Common myeloid progenitor, CD34-positive (primary cell): ENCODE measurements at regions not wholly inside any gene's neighbourhood (a gene's known extent, or its start where the extent isn't known, plus 50 kb on each side); places are given as distances from the start of the nearest gene placed in this dataset.
A peak's percentile ranks its signal among the peaks of the same experiment; 100 is the strongest.

ENCODE experiments used
- CTCF ChIA-PET: fragments of 350-600 bp; sonication (Branson Sonifier 250); formaldehyde crosslinking; loops from one replicate; lab custom pipeline; 2021; ENCODE audit warnings: antibody characterized with exemption; lab: Charles Lee
- POLR2A ChIA-PET: fragments of 350-600 bp; sonication (Branson Sonifier 250); formaldehyde crosslinking; loops from one replicate; lab custom pipeline; 2021; ENCODE audit warnings: antibody characterized with exemption; lab: Charles Lee
- DNase-seq, 3 donors: peaks; one replicate each; pipeline versions ENCODE4 v3.0.0 to v3.0.0-alpha.2; 2013
- H3K27ac ChIP-seq, 2 experiments: 1 replicate in 1 of 2; 2 replicates in 1 of 2; pipeline ENCODE4 v1.7.0; 2013; ENCODE audit warnings: inconsistent platforms in 2 of 2, low read length in 2 of 2, mild to moderate bottlenecking in 2 of 2, low read depth in 1 of 2, moderate library complexity in 1 of 2; ENCODE audit not compliant: severe bottlenecking in 2 of 2, insufficient read depth in 1 of 2, poor library complexity in 1 of 2
- H3K27me3 ChIP-seq, 5 experiments: replicated peaks in 2 of 5; 1 replicate in 3 of 5; 2 replicates in 2 of 5; pipeline versions ENCODE4 v1.6.1 to v1.7.0; 2013; ENCODE audit warnings: low read length in 4 of 5, mild to moderate bottlenecking in 2 of 5, moderate library complexity in 2 of 5, inconsistent platforms in 1 of 5; ENCODE audit not compliant: insufficient read depth in 5 of 5, control insufficient read depth in 4 of 5
- H3K36me3 ChIP-seq, 4 experiments: 1 replicate in 2 of 4; 2 replicates in 2 of 4; pipeline versions ENCODE4 v1.6.1 to v1.7.0; 2013; ENCODE audit warnings: low read length in 3 of 4, control low read depth in 1 of 4, mild to moderate bottlenecking in 1 of 4; ENCODE audit not compliant: control insufficient read depth in 4 of 4, insufficient read depth in 4 of 4
- H3K4me1 ChIP-seq, 4 experiments: 1 replicate in 3 of 4; 2 replicates in 1 of 4; pipeline versions ENCODE4 v1.6.1 to v1.7.1; 2013; ENCODE audit warnings: low read length in 3 of 4, mild to moderate bottlenecking in 3 of 4, control low read depth in 1 of 4, inconsistent platforms in 1 of 4, moderate library complexity in 1 of 4; ENCODE audit not compliant: control insufficient read depth in 4 of 4, insufficient read depth in 4 of 4; ENCODE audit errors: control extremely low read depth in 1 of 4
- H3K4me3 ChIP-seq, 7 experiments: 1 replicate in 4 of 7; 2 replicates in 3 of 7; pipeline versions ENCODE4 v1.5.1 to v1.7.0; 2013; ENCODE audit warnings: mild to moderate bottlenecking in 7 of 7, low read length in 6 of 7, moderate library complexity in 6 of 7, inconsistent platforms in 2 of 7, low read depth in 2 of 7, control low read depth in 1 of 7; ENCODE audit not compliant: insufficient read depth in 4 of 7, control insufficient read depth in 1 of 7; ENCODE audit errors: extremely low read depth in 1 of 7
- H3K9me3 ChIP-seq, 5 experiments: 1 replicate in 4 of 5; 2 replicates in 1 of 5; pipeline versions ENCODE4 v1.6.1 to v1.7.1; 2013; ENCODE audit warnings: low read length in 4 of 5, mild to moderate bottlenecking in 2 of 5, inconsistent platforms in 1 of 5, low read depth in 1 of 5, moderate library complexity in 1 of 5; ENCODE audit not compliant: control insufficient read depth in 4 of 5, insufficient read depth in 2 of 5; ENCODE audit errors: control extremely low read depth in 1 of 5
- whole genome bisulfite sequencing: methylation state at CpG from one replicate; pipeline ENCODE4 v1.1.5; 2013; ENCODE audit not compliant: insufficient coverage; 5-methylcytosine and 5-hydroxymethylcytosine counted together

GRCh38 chr15:47846876-47847275 is 129.6 kb downstream of the SEMA6D start:
- no peaks in the 10 kb centered on the region for H3K4me1 ChIP-seq
- no peaks in the 10 kb centered on the region for H3K9me3 ChIP-seq
- CTCF ChIA-PET, result no interaction called here
- POLR2A ChIA-PET, result no interaction called here
- H3K27ac ChIP-seq, result no peak overlapping the region
- DNase-seq, result no peak
- 100% methylated on average over 3 of the region's 3 CpGs for WGBS
- no peaks in the 10 kb centered on the region for H3K36me3 ChIP-seq
- H3K4me3 ChIP-seq, result no peak overlapping the region
- H3K27me3 ChIP-seq, result no peaks in the 10 kb centered on the region

- ChIA-PET CTCF (no interaction called here), POLR2A (no interaction called here)
- WGBS, result 100% methylated on average over 5 of the region's 5 CpGs
- no peak overlapping the region for H3K27ac ChIP-seq
- peaks cover 3 to 15% (median 9%) of the 10 kb centered on the region in 4 experiments for H3K4me1 ChIP-seq
- H3K36me3 ChIP-seq, result no peaks in the 10 kb centered on the region
- no peaks in the 10 kb centered on the region for H3K27me3 ChIP-seq
- DNase-seq, result no peak
- no peaks in the 10 kb centered on the region for H3K9me3 ChIP-seq
- H3K4me3 ChIP-seq, result no peak overlapping the region
Measured at GRCh38 chr15:47856071-47856470, 138.8 kb downstream of the SEMA6D start.

- Histone ChIP-seq H3K9me3 (no peaks in the 10 kb centered on the region), H3K4me1 (peaks cover 3 to 15% (median 9%) of the 10 kb centered on the region in 4 experiments), H3K36me3 (no peaks in the 10 kb centered on the region), H3K27ac (no peak overlapping the region), H3K4me3 (no peak overlapping the region), H3K27me3 (no peaks in the 10 kb centered on the region)
- POLR2A ChIA-PET, result no interaction called here
- DNase-seq, result no peak
- CTCF ChIA-PET, result no interaction called here
- 94% methylated on average over 4 of the region's 5 CpGs for WGBS
Measured at GRCh38 chr15:47857014-47857775, 139.9 kb downstream of the SEMA6D start.

- Histone ChIP-seq H3K4me1 (peaks cover 3 to 15% (median 9%) of the 10 kb centered on the region in 4 experiments), H3K9me3 (no peaks in the 10 kb centered on the region), H3K27ac (no peak overlapping the region), H3K36me3 (no peaks in the 10 kb centered on the region), H3K27me3 (no peaks in the 10 kb centered on the region), H3K4me3 (no peak overlapping the region)
- ChIA-PET CTCF (no interaction called here), POLR2A (no interaction called here)
- DNase-seq, result peak; percentile 25 to 80 (median 67)
- WGBS, result 0% methylated on average over 2 of the region's 3 CpGs
Measured at GRCh38 chr15:47857776-47858167, 140.5 kb downstream of the SEMA6D start.

GRCh38 chr15:47861111-47861903 is 144.0 kb downstream of the SEMA6D start:
- H3K27ac ChIP-seq, result no peak overlapping the region
- peaks cover 3 to 15% (median 9%) of the 10 kb centered on the region in 4 experiments for H3K4me1 ChIP-seq
- ChIA-PET POLR2A (no interaction called here), CTCF (no interaction called here)
- no peaks in the 10 kb centered on the region for H3K36me3 ChIP-seq
- no peak for DNase-seq
- WGBS, result 100% methylated on average over 6 of the region's 10 CpGs
- peaks cover 0 to 1% (median 0%) of the 10 kb centered on the region in 5 experiments for H3K9me3 ChIP-seq
- no peak overlapping the region for H3K4me3 ChIP-seq
- H3K27me3 ChIP-seq, result no peaks in the 10 kb centered on the region

GRCh38 chr15:47862402-47862801 is 145.1 kb downstream of the SEMA6D start:
- CTCF ChIA-PET, result no interaction called here
- 88% methylated on average over 2 of the region's 3 CpGs for WGBS
- no peak for DNase-seq
- Histone ChIP-seq H3K9me3 (peaks cover 0 to 1% (median 0%) of the 10 kb centered on the region in 5 experiments), H3K27ac (no peak overlapping the region), H3K27me3 (no peaks in the 10 kb centered on the region), H3K4me1 (peaks cover 3 to 12% (median 8%) of the 10 kb centered on the region in 4 experiments), H3K4me3 (no peak overlapping the region), H3K36me3 (no peaks in the 10 kb centered on the region)
- POLR2A ChIA-PET, result no interaction called here

GRCh38 chr15:47866446-47866845 is 149.1 kb downstream of the SEMA6D start:
- POLR2A ChIA-PET, result no interaction called here
- CTCF ChIA-PET, result no interaction called here
- H3K4me1 ChIP-seq, result no peaks in the 10 kb centered on the region
- no peak overlapping the region for H3K4me3 ChIP-seq
- no peak overlapping the region for H3K27ac ChIP-seq
- H3K9me3 ChIP-seq, result peaks cover 0 to 1% (median 0%) of the 10 kb centered on the region in 5 experiments
- no peaks in the 10 kb centered on the region for H3K27me3 ChIP-seq
- no peak for DNase-seq
- H3K36me3 ChIP-seq, result no peaks in the 10 kb centered on the region
- WGBS, result 100% methylated on average over 1 of the region's 1 CpG
